Brain microvascular endothelial cell (primary cell): ENCODE measurements at regions not wholly inside any gene's neighbourhood (a gene's known extent, or its start where the extent isn't known, plus 50 kb on each side); places are given as distances from the start of the nearest gene placed in this dataset.
"Not testable (repeated sequence)": the region's sequence is repeated elsewhere in the genome, so short reads cannot be mapped to it uniquely, and the experiment has no call there.

ENCODE experiments used
- DNase-seq: peaks from one replicate; pipeline ENCODE4 v3.0.0-alpha.2; 2020
- H3K27ac ChIP-seq: fragments of 250-450 bp; sonication (Bioruptor Pico); 2 replicates; pipeline ENCODE4 v1.5.1; 2020; ENCODE audit warnings: mild to moderate bottlenecking, moderate library complexity
- H3K27me3 ChIP-seq: fragments of 250-450 bp; sonication (Bioruptor Pico); replicated peaks from 2 replicates; pipeline ENCODE4 v1.5.1; 2020; ENCODE audit warnings: mild to moderate bottlenecking
- H3K36me3 ChIP-seq: fragments of 250-450 bp; sonication (Bioruptor Pico); replicated peaks from 2 replicates; pipeline ENCODE4 v1.5.1; 2020; ENCODE audit warnings: mild to moderate bottlenecking
- H3K4me3 ChIP-seq: 2 replicates; pipeline ENCODE4 v1.5.1; 2011; ENCODE audit warnings: low read depth, mild to moderate bottlenecking, control low read depth, low read length, moderate library complexity
- in situ Hi-C: cut with HindIII; loops from 2 replicates; pipeline ENCODE4 v1.10.0; 2017; ENCODE audit warnings: low sequenced_read_pairs, low pct_ligation_motif_present

DNA sequence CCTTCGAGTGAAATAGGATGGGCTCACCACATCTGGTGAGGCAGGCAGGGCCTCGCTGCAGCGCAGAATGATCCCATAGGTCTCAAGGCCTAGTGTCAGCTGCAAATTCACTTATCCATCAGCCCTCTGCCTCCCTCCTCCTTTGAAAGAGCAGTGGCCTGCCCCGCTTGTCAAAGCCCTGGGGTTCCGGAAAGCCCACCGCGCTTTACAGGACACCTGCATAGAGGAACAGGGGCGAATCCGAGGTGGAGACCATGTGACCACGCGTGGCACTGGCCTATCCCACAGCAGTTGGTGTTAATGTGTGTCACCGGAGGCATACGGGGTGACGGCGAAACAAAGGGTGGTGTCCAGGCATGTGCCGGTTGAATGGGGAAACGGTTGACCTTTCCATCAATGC lies 104.7 kb upstream of the FOXD4L5 start:
- H3K4me3 ChIP-seq, H3K27ac ChIP-seq, in situ Hi-C loops, H3K36me3 ChIP-seq, H3K27me3 ChIP-seq, DNase-seq: not testable (repeated sequence)

DNA sequence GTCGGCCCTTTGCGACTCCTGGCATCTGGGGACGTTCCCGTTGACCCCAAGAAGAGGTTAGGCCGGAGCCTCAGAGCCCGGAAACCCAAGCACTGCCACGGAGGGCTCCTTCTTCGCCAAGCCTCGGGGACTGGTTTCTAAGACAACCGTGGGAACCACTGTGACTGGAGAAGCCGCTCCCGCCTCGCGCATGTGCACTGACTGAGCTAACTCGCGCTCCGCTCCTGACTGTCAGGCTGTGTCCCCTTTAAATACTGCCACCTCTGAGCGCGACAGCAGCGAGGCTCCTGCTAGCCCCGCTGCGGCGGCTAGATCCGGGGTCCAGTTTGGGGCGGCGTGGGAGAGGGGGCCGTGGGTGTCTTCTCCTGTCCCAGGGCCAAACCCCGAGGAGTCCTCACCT lies 104.2 kb upstream of the FOXD4L5 start:
- H3K4me3 ChIP-seq, H3K27ac ChIP-seq, H3K36me3 ChIP-seq, in situ Hi-C loops, H3K27me3 ChIP-seq, DNase-seq: not testable (repeated sequence)

DNA sequence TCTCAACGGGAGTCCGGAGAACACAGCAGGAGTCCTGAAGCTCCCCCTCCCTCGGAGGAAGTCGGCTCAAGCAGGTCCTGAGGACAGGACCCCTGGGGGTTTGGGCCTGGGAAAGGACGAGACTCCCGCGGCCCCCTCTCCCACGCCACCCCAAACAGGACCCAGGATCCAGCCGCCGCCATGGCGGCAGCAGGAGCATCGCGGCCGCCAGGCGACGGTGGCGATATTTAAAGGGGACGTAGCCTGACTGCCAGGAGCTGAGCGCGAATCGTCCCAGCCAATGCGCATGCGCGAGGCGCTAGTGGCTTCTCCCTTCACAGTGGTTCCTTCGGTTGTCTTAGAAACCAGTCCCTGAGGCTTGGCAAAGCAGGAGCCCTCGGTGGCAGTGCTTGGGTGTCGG lies 101.7 kb upstream of the FOXD4L5 start:
- H3K27me3 ChIP-seq, in situ Hi-C loops, H3K36me3 ChIP-seq, H3K27ac ChIP-seq: not testable (repeated sequence)
- peak overlapping the region; percentile 47 for H3K4me3 ChIP-seq
- peak; percentile 48 for DNase-seq

DNA sequence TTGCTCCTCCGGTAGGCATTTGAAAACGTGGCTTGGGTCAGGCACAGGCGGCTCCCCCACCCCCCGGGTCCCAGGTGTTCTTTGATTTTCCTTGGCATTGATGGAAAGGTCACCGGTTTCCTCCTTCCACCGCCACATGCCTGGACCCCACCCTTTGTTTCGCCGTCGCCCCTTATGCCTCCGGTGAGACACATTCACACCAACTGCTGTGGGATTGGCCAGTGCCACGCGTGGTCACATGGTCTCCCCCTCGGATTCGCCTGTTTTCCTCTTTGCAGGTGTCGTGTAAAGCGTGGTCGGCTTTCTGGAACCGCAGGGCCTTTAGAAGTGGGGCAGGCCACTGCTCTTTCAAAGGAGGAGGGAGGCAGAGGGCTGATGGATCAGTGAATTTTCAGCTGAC lies 101.2 kb upstream of the FOXD4L5 start:
- H3K27me3 ChIP-seq, DNase-seq, H3K36me3 ChIP-seq, in situ Hi-C loops, H3K27ac ChIP-seq: not testable (repeated sequence)
- H3K4me3 ChIP-seq = peak overlapping the region; percentile 22

DNA sequence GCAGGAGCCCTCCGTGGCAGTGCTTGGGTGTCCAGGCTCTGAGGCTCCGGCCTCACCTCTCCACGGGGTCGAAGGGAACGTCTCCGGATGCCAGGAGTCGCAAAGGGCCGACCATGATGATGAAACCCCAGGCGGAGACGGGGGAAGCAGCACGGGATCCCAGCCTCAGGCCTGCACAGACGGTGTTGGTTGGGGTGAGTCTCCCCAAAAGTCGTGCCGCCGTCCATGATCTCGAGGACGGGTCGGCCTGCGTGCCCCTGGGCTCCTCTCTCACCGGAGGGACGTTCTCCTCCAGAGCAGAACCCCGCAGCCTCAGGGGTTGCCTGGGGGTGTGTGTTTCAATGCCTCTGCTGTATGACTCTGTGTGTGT lies 100.6 kb upstream of the FOXD4L5 start:
- DNase-seq, in situ Hi-C loops, H3K4me3 ChIP-seq, H3K27ac ChIP-seq, H3K27me3 ChIP-seq, H3K36me3 ChIP-seq: not testable (repeated sequence)

DNA sequence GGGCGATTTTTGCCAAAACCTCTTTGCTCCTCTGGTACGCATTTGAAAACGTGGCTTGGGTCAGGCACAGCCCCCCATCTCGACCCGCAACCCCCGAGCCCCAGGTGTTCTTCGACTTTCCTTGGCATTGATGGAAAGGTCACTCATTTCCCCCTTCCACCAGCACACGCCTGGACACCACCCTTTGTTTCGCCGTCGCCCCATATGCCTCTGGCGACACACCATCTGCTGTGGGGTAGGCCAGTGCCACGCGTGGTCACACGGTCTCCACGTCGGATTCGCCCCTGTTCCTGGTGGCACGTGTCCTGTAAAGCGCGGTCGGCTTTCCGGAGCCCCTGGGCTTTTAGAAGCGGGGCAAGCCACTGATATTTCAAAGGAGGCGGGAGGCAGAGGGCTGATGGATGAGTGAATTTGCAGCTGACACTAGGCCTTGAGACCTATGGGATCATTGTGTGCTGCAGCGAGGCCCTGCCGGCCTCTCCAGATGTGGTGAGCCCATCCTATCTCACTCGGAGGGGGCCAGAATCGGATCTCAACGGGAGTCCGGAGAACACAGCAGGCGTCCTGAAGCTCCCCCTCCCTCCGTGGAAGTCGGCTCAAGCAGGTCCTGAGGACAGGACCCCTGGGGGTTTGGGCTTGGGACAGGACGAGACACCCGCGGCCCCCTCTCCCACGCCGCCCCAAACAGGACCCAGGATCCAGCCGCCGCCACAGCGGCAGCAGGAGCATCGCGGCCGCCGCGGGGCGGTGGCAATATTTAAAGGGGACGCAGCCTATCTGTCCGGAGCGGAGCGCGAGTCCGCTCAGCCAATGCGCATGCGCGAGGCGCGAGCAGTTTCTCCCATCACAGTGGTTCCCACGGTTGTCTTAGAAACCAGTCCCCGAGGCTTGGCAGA lies 100.0 kb upstream of the FOXD4L5 start:
- H3K27ac ChIP-seq = not testable (repeated sequence)

DNA sequence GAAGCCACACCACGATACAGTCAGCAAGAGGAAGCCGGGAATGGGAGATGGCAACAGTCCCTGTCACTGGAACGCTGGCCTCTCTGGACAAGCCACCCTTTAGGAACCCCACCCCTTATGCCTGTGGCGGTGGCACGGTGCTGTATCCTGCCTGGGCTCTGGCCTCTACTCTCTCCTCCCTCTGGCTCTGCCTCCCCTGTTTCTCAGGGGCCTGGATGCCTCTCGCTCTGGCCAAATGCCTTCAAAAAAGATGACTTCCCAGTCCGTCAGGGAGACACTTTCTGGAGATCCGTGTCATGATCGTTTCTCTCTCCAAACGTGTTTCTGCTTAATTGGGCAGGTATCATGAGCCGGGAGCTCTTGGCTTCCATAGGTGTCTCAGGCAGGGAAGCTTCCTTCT lies 99.1 kb upstream of the FOXD4L5 start:
- H3K27ac ChIP-seq, DNase-seq, H3K36me3 ChIP-seq, H3K27me3 ChIP-seq, in situ Hi-C loops, H3K4me3 ChIP-seq: not testable (repeated sequence)

More for the DNA sequence above, 100.0 kb upstream of the FOXD4L5 start:
- H3K36me3 ChIP-seq, H3K4me3 ChIP-seq, DNase-seq, in situ Hi-C loops, H3K27me3 ChIP-seq: not testable (repeated sequence)

DNA sequence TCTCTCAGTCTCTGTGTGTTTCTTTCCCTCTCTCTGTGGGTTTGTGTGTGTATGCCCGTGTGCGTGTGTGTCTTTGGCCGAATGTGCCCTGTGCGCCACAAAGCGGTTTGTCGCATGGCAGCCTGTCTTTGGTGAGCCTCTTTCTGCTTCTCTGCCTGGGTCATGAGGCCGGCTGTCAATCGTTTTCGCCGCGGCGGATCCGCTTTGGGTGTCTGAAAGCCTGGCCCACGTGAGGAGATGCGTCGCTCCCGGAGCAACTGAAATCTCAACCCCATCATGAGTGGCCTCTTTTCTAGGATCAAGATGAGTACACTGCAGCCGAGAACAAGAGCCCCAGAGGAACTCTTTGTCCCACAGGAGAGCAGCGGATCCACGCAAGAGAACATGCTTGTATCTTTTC lies 98.6 kb upstream of the FOXD4L5 start:
- in situ Hi-C loops, H3K36me3 ChIP-seq, H3K27ac ChIP-seq, H3K27me3 ChIP-seq, H3K4me3 ChIP-seq, DNase-seq: not testable (repeated sequence)

DNA sequence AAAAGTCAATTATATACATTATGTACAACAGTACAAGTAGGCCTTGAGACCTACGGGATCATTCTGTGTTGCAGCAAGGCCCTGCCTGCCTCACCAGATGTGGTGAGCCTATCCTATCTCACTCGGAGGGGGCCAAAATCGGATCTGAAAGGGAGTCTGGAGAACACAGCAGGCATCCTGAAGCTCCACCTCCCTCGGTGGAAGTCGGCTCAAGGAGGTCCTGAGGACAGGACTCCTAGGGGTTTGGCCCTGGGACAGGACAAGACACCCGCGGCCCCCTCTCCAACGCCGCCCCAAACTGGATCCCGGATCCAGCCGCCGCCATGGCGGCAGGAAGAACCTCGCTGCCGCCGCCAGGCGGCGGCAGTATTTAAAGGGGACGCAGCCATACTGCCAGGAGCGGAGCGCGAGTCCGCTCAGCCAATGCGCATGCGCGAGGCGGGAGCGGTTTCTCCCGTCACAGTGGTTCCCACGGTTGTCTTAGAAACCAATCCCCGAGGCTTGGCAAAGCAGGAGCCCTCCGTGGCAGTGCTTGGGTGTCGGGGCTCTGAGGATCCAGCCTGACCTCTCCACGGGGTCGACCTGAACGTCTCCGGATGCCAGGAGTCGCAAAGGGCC lies 97.8 kb upstream of the FOXD4L5 start:
- H3K4me3 ChIP-seq = peak overlapping the region; percentile 17
- H3K36me3 ChIP-seq, H3K27me3 ChIP-seq, DNase-seq, in situ Hi-C loops, H3K27ac ChIP-seq: not testable (repeated sequence)
